ENCODE measurements at regions not wholly inside any gene's neighbourhood (a gene's known extent, or its start where the extent isn't known, plus 50 kb on each side); places are given as distances from the start of the nearest gene placed in this dataset.

DNA sequence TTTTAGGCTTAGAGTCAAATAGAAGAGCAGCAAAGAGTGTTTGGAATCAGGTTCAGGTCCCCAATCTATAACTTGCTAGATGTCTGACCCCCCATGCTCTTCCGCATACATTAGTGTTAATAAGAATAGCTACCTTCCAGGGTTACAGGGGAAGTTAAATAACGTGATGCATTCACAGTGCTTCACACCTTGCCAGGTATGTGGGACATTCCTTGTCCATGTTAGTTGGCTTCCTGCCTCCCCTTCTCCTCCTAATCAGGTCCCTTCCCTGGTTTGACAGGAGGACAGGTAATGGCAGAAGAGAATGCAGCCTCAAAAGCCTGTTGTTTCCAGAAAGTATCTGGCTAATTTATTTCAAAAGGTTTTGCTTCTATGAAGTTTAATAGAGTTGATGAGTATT lies 248.7 kb downstream of the MID1IP1 start:
- TF ChIP-seq, protein P1, sequence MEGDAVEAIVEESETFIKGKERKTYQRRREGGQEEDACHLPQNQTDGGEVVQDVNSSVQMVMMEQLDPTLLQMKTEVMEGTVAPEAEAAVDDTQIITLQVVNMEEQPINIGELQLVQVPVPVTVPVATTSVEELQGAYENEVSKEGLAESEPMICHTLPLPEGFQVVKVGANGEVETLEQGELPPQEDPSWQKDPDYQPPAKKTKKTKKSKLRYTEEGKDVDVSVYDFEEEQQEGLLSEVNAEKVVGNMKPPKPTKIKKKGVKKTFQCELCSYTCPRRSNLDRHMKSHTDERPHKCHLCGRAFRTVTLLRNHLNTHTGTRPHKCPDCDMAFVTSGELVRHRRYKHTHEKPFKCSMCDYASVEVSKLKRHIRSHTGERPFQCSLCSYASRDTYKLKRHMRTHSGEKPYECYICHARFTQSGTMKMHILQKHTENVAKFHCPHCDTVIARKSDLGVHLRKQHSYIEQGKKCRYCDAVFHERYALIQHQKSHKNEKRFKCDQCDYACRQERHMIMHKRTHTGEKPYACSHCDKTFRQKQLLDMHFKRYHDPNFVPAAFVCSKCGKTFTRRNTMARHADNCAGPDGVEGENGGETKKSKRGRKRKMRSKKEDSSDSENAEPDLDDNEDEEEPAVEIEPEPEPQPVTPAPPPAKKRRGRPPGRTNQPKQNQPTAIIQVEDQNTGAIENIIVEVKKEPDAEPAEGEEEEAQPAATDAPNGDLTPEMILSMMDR (IDR thresholded peaks at IDR 0.05; ENCODE audit: borderline replicate concordance, insufficient read depth, low read depth, low read length): no peak
- H3K4me3 ChIP-seq (ENCODE audit: low read depth, low read length): no peak overlapping the region

DNA sequence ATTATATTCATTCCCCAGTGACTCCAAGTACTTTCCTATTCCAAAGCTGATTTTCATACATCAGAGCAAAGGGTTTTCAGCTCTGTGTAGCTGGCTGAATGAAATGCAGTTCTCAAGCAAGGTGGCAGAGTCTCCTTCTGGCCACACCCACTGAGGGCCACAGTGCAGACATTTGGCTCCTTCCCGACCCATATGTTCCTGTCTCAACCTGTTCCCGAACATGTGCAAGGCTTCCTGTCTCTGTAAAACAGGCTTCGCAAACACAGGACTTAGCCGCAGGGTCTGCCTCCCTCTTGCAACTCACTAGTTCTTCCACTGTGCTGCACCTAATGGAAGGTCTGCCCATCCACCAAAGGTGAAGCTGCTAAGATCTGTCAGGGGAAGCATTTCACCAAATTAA lies 249.2 kb downstream of the MID1IP1 start:
- H3K4me3 ChIP-seq (ENCODE audit: low read depth, low read length): no peak overlapping the region
- TF ChIP-seq, protein P1 (IDR thresholded peaks at IDR 0.05; ENCODE audit: borderline replicate concordance, insufficient read depth, low read depth, low read length): no peak

DNA sequence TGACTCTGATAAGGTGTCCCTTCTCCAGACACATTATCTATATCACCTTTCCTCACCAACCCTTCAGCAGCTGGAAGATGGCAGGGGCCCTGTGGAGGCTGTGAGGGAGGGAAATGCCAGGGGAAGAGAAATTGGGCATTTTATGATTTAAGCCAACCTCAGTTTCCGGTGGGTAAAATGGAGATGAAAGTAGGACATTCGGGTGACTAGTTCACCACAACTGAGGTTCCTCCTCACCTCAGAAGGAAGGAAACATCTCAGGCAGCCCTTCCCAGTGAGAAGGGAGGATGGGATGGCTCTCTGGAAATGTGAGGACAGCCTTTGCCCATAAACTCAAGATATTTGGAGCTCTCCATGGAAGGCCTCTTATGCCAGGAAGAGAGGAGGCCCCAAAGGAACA lies 251.5 kb downstream of the MID1IP1 start:
- no peak overlapping the region for H3K4me3 ChIP-seq (ENCODE audit: low read depth, low read length)
- TF ChIP-seq, protein P1 (IDR thresholded peaks at IDR 0.05; ENCODE audit: borderline replicate concordance, insufficient read depth, low read depth, low read length): no peak

DNA sequence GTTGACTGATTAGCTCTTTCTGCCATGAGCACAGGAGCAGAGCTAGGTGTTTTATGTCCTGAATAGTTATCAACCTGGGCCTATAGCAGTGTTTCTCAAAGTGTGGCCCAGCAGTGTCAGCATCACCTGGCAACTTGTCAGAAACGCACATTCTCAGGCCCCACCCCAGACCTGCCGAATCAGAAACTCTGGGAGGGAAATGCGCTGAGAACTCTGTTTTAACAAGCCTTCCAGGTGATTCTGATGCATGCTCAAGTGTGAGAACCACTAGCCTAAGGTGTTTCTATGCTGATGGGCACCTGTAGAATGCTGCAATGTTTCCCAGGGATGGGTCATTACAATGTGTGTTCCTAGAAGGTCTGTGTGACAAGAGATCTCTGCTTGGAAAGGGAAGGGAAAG lies 257.5 kb downstream of the MID1IP1 start:
- no peak overlapping the region for H3K4me3 ChIP-seq (ENCODE audit: low read depth, low read length)
- TF ChIP-seq, protein P1 (IDR thresholded peaks at IDR 0.05; ENCODE audit: borderline replicate concordance, insufficient read depth, low read depth, low read length): no peak

DNA sequence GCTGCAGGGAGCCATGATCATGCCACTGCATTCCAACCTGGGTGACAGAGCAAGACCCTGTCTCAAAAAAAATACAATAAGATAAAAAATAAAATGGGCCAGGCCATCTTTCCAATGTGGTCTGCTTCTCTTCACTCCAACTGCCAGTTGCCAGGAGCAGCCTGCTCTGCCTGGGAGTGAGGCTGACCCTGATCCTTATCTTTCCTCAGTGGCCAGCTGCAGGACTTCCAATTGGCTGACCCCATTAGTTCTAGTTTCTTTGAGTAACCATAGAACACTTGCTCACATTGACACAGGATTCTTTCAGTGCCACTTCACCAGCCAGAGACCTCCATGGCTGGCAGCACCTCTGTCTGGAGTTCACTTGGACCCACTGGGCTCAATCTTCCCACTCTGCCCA lies 258.6 kb downstream of the MID1IP1 start:
- TF ChIP-seq, protein P1 (IDR thresholded peaks at IDR 0.05; ENCODE audit: borderline replicate concordance, insufficient read depth, low read depth, low read length): no peak

DNA sequence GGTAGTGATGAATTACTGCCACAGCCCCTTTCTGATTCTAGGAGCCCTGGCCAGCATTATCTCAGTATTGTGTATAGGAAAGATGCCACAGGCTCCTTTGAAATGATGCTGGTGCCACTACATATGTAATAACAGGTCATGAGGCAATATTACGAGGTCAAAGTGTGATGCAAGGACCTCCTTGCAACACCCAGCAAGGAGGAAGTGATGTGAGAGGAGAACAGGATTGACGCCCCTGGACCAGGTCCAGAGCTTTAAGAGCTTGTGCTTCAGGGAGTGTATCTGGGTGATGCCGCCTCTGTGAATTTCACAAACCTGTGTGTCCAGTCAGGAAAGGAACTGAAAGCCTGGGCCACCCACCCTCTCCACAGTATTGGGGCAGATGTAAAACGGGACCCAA lies 261.8 kb downstream of the MID1IP1 start:
- TF ChIP-seq, protein P1 (IDR thresholded peaks at IDR 0.05; ENCODE audit: borderline replicate concordance, insufficient read depth, low read depth, low read length): no peak
- H3K4me3 ChIP-seq (ENCODE audit: low read depth, low read length): no peak overlapping the region

More for the DNA sequence above, 258.6 kb downstream of the MID1IP1 start:
- no peak overlapping the region for H3K4me3 ChIP-seq (ENCODE audit: low read depth, low read length)

DNA sequence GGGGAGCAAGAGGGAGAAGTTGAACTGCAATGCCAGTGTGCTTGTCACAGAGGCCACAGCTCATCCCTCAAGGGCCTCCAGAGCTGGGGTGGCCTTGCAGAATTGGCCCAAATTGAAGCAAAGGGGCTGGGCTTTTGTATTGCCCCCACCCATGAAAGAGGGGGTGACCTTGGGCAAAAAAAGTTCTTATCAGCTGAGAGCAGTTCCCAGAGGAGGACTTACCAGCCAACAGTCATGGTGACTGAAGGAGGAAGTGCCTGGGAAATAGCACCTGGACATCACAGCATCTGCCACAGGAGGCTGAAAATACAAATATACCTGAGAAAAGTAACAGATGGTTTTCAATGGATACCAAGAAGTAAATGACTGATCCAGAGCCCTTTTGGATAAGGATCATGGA lies 262.4 kb downstream of the MID1IP1 start:
- no peak overlapping the region for H3K4me3 ChIP-seq (ENCODE audit: low read depth, low read length)
- TF ChIP-seq, protein P1 (IDR thresholded peaks at IDR 0.05; ENCODE audit: borderline replicate concordance, insufficient read depth, low read depth, low read length): no peak

All from GM12875 (cell line).